ENCODE measurements at regions not wholly inside any gene's neighbourhood (a gene's known extent, or its start where the extent isn't known, plus 50 kb on each side); places are given as distances from the start of the nearest gene placed in this dataset.

DNA sequence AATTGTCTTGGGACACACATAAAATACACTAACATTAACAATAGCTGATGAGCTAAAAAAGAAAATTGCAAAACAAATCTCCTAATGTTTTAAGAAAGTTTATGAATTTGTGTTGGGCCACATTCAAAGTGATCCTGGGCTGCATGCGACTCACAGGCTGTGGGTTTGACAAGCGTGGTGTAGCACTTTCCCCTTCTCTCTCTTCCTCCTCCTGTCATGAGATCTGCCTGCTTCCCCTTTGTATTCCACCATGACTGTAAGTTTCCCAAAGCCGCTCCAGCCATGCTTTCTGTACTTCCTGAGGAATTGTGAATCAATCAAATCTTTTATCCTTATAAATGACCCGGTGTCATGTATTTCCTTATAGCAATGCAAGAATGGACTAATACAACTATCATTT lies 178.0 kb downstream of the TLR4 start:
- H3K27ac Mint-ChIP-seq, result no peak overlapping the region
- no peaks in the 10 kb centered on the region for H3K9me3 Mint-ChIP-seq
- no peaks in the 10 kb centered on the region for H3K4me1 Mint-ChIP-seq
- DNase-seq, result no peak
- no peak overlapping the region for H3K4me3 Mint-ChIP-seq
- H3K27me3 Mint-ChIP-seq, result no peaks in the 10 kb centered on the region
- CTCF ChIA-PET, result no interaction called here
- H3K36me3 Mint-ChIP-seq, result no peaks in the 10 kb centered on the region

DNA sequence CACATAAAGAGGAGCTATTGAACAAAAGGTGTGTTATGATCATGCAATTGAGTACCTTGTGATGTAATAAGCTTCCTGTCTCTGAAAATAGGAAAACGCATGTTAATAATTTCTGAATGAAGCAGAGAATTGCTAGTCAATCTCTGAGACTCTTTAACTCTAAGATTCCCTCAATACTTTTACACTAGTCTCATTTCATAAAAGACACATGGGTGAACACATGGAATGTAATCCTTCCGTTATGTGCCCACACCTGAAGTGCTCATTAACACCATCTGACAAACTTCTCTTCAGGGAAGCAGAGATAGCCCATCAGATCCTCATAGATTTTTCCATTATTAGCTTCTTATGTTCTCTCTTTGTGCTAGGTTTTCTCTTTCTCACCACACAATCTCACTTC lies 182.4 kb downstream of the TLR4 start:
- Mint-ChIP-seq H3K27ac (no peak overlapping the region), H3K27me3 (no peaks in the 10 kb centered on the region), H3K9me3 (no peaks in the 10 kb centered on the region), H3K4me3 (no peak overlapping the region), H3K4me1 (no peaks in the 10 kb centered on the region), H3K36me3 (no peaks in the 10 kb centered on the region)
- CTCF ChIA-PET, result no interaction called here
- DNase-seq, result no peak

DNA sequence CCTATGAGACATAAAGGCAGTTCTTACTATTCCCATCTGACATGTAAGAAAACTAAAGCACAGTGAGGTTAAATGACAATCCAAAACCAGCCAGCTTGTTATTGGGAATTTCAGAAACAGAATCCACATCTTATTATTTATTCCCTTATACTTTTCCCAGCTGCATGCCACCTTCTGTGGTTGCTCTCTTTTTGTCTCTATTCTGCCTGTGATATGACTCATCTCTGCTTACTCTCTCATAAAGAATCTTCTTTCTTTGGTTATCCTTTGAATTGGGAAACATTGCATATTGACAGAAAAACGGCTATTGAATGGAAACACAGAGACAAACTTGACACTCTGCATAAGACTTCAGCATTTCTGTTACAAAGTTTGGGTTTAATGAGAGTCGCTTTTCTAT lies 183.2 kb downstream of the TLR4 start:
- H3K27me3 Mint-ChIP-seq, result peaks cover 2% of the 10 kb centered on the region
- DNase-seq, result no peak
- H3K4me1 Mint-ChIP-seq, result no peaks in the 10 kb centered on the region
- no peak overlapping the region for H3K4me3 Mint-ChIP-seq
- CTCF ChIA-PET, result no interaction called here
- no peak overlapping the region for H3K27ac Mint-ChIP-seq
- H3K9me3 Mint-ChIP-seq, result no peaks in the 10 kb centered on the region
- no peaks in the 10 kb centered on the region for H3K36me3 Mint-ChIP-seq

DNA sequence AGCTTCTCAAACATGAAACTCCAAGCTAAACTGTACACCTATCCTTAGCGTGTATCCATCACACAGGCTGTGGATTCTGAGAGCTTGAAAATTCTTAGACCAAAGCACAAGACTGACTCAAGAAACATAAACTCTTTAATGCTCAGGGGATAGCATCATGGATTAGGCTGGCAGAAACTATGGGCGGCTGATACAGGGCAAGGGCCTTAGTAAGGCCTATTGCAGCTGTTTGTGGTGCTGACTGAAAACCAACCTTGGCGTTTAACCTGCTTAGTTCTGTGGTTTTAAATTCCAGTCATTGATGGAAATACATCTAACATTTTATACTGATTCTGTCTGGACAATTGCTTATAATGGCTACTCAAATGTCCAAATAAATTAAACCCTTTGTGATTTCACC lies 183.7 kb downstream of the TLR4 start:
- Mint-ChIP-seq H3K27me3 (peaks cover 4% of the 10 kb centered on the region), H3K4me1 (no peaks in the 10 kb centered on the region), H3K27ac (no peak overlapping the region), H3K36me3 (no peaks in the 10 kb centered on the region), H3K4me3 (no peak overlapping the region), H3K9me3 (no peaks in the 10 kb centered on the region)
- DNase-seq, result no peak
- CTCF ChIA-PET, result no interaction called here

DNA sequence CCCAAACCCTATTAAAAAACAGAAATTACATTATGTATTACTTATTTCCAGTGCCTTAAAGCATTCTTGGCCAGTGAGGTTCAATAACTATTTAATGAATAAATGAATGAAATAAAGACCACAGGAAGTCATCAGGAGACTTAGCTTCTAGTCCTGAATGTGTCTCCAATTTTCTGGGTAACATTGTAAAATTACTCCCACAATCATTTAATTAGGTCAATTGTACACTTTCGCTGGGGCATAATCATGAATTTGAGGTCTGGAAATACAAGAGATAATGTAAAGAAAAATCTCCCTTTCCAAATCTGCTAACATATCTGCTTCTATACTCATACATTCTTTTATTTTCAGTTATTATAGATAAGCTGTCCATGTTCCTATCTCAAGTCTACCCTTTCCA lies 199.2 kb downstream of the TLR4 start:
- Mint-ChIP-seq H3K36me3 (no peaks in the 10 kb centered on the region), H3K9me3 (peaks cover 2% of the 10 kb centered on the region), H3K27me3 (no peaks in the 10 kb centered on the region), H3K4me1 (no peaks in the 10 kb centered on the region), H3K27ac (no peak overlapping the region), H3K4me3 (no peak overlapping the region)
- DNase-seq, result no peak
- CTCF ChIA-PET, result no interaction called here

DNA sequence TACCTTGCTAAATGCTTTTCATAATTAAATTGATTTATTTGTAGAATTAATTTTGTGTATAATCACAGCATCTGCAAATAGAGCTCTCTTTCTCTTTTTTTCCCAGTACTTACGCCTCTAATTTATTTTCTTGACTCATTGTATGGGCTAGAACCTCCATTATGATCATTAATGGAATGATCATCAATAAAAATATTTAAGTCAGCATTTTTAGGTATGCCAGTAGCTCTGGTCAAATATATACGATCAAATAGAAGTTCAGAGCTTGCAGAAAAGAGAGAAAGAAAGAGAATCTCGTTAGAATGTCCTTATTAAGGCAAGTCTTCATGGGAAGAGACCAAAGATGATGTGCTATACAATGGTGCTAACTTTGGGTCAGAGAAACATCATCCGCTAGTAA lies 202.6 kb downstream of the TLR4 start:
- H3K9me3 Mint-ChIP-seq, result peaks cover 20% of the 10 kb centered on the region
- H3K27me3 Mint-ChIP-seq, result no peaks in the 10 kb centered on the region
- no peak overlapping the region for H3K27ac Mint-ChIP-seq
- no peaks in the 10 kb centered on the region for H3K4me1 Mint-ChIP-seq
- CTCF ChIA-PET, result no interaction called here
- no peak overlapping the region for H3K4me3 Mint-ChIP-seq
- DNase-seq, result no peak
- H3K36me3 Mint-ChIP-seq, result no peaks in the 10 kb centered on the region

DNA sequence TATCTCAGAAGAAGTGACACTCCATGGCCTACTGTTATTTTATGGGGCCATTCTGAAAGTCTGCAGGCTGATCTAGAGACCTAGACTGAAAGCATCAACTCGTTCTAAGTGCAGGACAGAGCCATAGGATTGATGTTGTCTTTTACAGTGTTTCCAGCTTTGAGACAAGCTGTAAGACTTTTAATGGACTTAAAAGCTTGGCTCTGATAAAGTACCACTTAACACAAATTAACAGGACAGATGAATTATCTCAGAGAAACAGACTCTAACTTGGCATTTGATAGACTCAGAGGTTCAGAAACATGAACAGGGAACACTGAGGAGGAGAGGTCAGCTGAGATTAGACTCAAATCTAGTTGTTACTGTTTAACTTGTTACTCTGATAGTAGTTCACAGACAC lies 203.2 kb downstream of the TLR4 start:
- CTCF ChIA-PET, result no interaction called here
- no peaks in the 10 kb centered on the region for H3K36me3 Mint-ChIP-seq
- H3K27me3 Mint-ChIP-seq, result no peaks in the 10 kb centered on the region
- no peak overlapping the region for H3K4me3 Mint-ChIP-seq
- no peaks in the 10 kb centered on the region for H3K4me1 Mint-ChIP-seq
- no peak for DNase-seq
- H3K9me3 Mint-ChIP-seq, result peaks cover 21% of the 10 kb centered on the region
- H3K27ac Mint-ChIP-seq, result no peak overlapping the region

DNA sequence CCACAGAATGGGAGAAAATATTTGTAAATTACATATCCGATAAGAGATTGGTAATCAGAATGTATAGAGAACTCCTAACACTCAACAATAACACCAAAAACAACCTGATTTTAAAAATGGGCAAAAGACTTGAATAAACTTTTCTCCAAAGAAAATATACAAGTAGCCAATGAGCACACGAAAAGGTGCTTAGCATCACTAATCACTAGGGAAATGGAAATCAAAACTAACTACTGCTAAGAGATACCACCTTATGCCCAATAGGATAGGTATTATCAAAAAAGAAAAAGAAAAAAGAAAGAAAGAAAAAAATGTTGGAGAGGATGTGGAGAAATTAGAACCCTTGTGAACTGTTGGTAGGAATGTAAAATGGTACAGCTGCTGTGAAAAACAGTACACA lies 212.1 kb downstream of the TLR4 start:
- no peak for DNase-seq
- no peaks in the 10 kb centered on the region for H3K27me3 Mint-ChIP-seq
- no peaks in the 10 kb centered on the region for H3K4me1 Mint-ChIP-seq
- H3K9me3 Mint-ChIP-seq, result peaks cover 6% of the 10 kb centered on the region
- H3K4me3 Mint-ChIP-seq, result no peak overlapping the region
- CTCF ChIA-PET, result no interaction called here
- H3K36me3 Mint-ChIP-seq, result no peaks in the 10 kb centered on the region
- peak overlapping the region; percentile 47 for H3K27ac Mint-ChIP-seq

DNA sequence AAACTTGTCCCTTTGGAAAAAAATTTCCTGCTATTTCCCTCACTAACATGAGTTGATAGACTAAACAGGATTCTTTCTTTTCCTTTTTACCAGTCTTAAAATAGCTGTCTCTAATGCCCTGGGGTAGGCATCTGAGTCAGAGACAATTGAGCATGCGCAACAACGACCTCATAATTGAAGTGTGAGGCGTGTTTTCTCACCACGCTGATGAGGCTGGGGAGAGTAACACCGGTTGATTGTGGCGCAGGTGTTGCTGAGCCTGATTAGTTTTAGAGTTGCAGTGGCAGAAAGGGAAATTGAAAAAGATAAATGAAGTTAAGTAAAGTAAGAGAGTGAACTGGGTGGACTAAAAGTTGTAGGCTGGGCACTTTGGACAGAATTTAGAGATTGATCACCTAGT lies 213.7 kb downstream of the TLR4 start:
- H3K4me1 Mint-ChIP-seq, result no peaks in the 10 kb centered on the region
- CTCF ChIA-PET, result no interaction called here
- no peaks in the 10 kb centered on the region for H3K9me3 Mint-ChIP-seq
- no peak for DNase-seq
- H3K4me3 Mint-ChIP-seq, result no peak overlapping the region
- no peaks in the 10 kb centered on the region for H3K36me3 Mint-ChIP-seq
- H3K27ac Mint-ChIP-seq, result no peak overlapping the region
- no peaks in the 10 kb centered on the region for H3K27me3 Mint-ChIP-seq

DNA sequence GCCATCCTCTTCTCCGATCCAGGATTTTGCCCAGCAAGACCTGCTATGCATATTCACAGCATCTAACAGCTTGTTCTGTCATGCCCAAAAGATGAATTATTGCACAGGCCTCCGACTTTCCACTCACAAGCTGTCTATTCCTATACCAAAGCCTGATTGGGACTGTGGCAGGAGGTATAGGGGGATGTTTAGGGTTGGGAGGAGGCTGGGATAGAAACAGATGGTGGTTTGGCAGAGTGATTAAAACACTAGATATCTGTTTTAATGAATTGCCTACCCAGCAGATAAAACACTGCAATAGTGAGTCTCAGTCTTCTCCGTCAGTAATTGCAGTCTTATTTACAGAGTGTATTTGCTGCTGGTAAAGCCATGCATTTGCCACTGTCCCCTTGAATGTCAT lies 215.3 kb downstream of the TLR4 start:
- CTCF ChIA-PET, result no interaction called here
- Mint-ChIP-seq H3K4me3 (no peak overlapping the region), H3K4me1 (no peaks in the 10 kb centered on the region), H3K27ac (no peak overlapping the region), H3K36me3 (no peaks in the 10 kb centered on the region), H3K9me3 (no peaks in the 10 kb centered on the region), H3K27me3 (no peaks in the 10 kb centered on the region)
- no peak for DNase-seq

DNA sequence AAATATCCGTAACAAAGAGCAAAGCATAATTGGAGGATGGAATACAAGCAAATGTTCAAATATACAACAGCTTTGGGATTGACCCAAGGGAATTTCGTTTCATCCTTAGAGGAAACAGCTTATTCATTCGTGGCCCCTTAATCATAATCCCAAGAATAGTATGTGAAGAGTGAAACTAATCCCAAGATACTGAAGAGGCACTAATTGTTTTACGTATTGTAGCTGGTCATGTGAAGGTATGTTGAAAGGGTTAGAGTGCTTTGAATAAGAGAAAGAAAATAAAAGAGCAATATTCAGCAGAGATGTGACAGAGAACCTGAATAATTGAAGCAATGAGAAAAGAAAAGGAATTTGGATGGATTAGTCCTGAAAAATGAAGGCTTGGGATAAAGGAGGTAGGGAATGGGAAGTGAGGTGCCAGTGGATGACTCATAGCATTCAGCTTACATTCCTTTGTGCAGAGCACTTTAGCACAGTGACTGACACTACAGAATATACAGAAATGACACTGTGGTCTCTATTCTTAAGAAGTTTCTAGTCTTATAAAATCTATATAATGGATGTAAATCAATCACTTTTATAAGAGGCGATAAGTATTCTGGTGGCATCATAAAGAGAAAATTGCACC lies 221.9 kb downstream of the TLR4 start:
- no peak overlapping the region for H3K4me3 Mint-ChIP-seq

DNA sequence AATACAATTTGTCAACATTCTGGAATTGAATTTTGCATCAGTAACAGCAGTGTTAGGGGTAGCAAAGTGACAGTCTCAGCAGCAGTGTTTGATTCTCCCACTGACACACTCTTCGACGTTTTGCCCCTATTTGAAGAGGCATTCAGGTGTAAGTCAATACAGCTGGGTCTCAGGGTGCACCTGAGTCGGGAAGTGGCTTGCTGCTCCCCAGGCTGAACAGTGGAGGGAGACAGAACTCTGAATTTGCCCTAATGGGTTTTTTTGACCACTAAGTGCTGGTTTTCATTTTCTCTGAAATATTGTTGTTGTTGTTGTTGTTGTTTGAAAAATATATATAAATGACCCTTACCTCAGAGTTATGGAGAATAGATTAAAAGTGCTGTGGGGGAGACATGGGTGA lies 223.2 kb downstream of the TLR4 start:
- Mint-ChIP-seq H3K36me3 (no peaks in the 10 kb centered on the region), H3K27me3 (peaks cover 3% of the 10 kb centered on the region), H3K4me3 (no peak overlapping the region), H3K4me1 (no peaks in the 10 kb centered on the region), H3K9me3 (no peaks in the 10 kb centered on the region), H3K27ac (no peak overlapping the region)
- CTCF ChIA-PET, result no interaction called here
- DNase-seq, result no peak

More for the DNA sequence above, 221.9 kb downstream of the TLR4 start:
- DNase-seq, result no peak
- Mint-ChIP-seq H3K27me3 (peaks cover 3% of the 10 kb centered on the region), H3K36me3 (no peaks in the 10 kb centered on the region), H3K9me3 (no peaks in the 10 kb centered on the region), H3K27ac (no peak overlapping the region), H3K4me1 (no peaks in the 10 kb centered on the region)
- CTCF ChIA-PET, result no interaction called here

DNA sequence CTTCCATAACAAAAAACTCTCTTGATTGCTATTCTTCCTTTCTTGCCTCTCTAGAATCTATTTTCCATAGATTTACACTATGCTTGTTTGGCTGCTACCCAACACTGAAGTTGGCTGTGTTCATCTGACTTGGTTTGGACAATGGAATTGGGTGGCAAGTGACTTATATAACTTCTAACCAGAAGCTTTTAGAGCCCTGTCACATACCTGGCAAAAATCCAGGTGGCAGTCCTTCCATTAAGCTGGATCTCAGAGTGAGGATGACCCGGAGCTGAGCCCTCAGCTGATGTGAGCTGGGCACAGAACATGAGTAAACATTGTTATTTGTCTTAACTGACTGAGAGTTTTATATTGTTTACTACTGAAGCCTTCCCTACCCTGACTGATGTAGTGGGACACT lies 225.7 kb downstream of the TLR4 start:
- DNase-seq, result no peak
- Mint-ChIP-seq H3K4me3 (no peak overlapping the region), H3K4me1 (no peaks in the 10 kb centered on the region), H3K27me3 (peaks cover 3% of the 10 kb centered on the region), H3K9me3 (no peaks in the 10 kb centered on the region), H3K27ac (no peak overlapping the region), H3K36me3 (no peaks in the 10 kb centered on the region)
- CTCF ChIA-PET, result no interaction called here

DNA sequence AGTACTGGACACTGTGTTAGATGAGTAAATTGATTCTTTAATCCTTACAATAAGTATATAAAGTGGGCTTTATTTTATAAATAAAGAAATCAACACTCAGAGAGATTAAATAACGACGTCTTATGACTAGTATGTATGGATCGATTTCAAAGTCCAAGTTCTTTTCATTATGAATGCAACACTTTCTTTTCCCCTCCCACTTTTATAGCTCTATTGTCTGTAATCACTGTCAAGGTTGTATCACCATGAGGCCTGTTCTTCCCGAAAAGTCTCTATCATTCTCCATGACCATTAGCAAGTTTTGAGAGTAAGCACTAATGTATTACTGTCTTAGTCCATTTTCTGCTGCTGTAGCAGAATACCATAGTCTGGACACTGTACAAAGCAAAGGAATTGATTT lies 228.4 kb downstream of the TLR4 start:
- H3K4me1 Mint-ChIP-seq, result no peaks in the 10 kb centered on the region
- CTCF ChIA-PET, result no interaction called here
- H3K27me3 Mint-ChIP-seq, result peaks cover 2% of the 10 kb centered on the region
- no peaks in the 10 kb centered on the region for H3K9me3 Mint-ChIP-seq
- H3K4me3 Mint-ChIP-seq, result no peak overlapping the region
- H3K36me3 Mint-ChIP-seq, result no peaks in the 10 kb centered on the region
- no peak overlapping the region for H3K27ac Mint-ChIP-seq
- DNase-seq, result no peak

DNA sequence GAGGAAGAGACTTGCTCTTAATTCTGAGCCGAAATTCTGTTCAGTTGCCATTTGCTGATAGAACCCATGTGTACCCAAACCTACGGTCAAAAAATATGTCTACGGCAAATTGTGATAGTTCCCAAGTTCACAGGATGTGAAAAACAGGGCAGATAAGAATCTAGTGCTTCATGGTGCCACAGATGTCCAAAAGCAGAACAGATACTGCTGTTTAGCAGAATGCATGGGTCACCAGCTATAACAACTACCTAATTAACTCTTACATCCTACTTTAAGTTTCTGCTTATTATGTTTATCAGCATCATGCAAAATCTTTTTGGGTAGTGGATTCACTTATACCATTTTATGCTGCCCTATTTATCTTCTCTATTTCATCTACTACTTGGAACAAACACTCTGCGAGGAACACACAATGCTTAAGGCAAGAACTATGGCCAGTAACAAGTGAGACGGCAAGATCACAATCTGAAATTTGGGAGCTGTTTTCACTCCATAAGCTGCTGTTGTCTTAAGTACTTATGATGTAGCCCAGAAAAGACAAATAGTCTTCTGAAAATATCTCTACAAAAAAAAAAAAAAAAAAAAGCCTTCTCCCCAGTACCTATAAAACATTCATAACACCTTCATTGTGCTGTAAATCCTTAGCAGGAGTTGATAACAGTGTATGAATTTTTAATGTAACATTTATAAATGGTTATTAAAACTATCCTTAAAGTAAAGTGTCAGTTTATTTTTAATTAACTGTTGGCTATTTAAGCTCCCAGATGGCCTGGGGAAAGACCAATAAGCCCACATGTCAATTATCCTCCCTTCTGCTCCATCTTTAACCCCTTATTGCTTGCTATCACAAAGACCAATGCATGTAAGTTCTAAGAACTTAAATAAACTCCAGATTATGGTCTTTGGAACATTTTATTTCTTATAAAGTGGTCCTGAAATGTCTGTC lies 232.3 kb downstream of the TLR4 start:
- CTCF ChIA-PET, result no interaction called here
- Mint-ChIP-seq H3K27ac (no peak overlapping the region), H3K4me3 (no peak overlapping the region), H3K36me3 (no peaks in the 10 kb centered on the region), H3K27me3 (no peaks in the 10 kb centered on the region), H3K9me3 (peaks cover 1% of the 10 kb centered on the region), H3K4me1 (no peaks in the 10 kb centered on the region)
- DNase-seq, result no peak
